C4-2B (cell line): ENCODE measurements at regions not wholly inside any gene's neighbourhood (a gene's known extent, or its start where the extent isn't known, plus 50 kb on each side); places are given as distances from the start of the nearest gene placed in this dataset.

ENCODE experiments used
- H3K27ac ChIP-seq: fragments of 450-650 bp; 2 replicates; pipeline ENCODE4 v1.5.1; 2017
- CTCF ChIP-seq: fragments of 450-650 bp; conservative IDR thresholded peaks from 2 replicates; pipeline ENCODE4 v1.5.1; 2017; ENCODE audit warnings: mild to moderate bottlenecking
- ZFX ChIP-seq: fragments of 450-650 bp; IDR thresholded peaks from 2 replicates; pipeline ENCODE4 v1.6.1; 2017

GRCh38 chr6:139877828-139878405 lies 503.5 kb upstream of the CITED2 start:
- H3K27ac ChIP-seq, result no peak overlapping the region
- TF ChIP-seq CTCF (no peak), ZFX (no peak)

- TF ChIP-seq CTCF (no peak), ZFX (no peak)
- H3K27ac ChIP-seq, result no peak overlapping the region
These were observed 498.2 kb upstream of the CITED2 start for GRCh38 chr6:139872665-139873064.

- no peak overlapping the region for H3K27ac ChIP-seq
- TF ChIP-seq ZFX (no peak), CTCF (no peak)
These were observed 497.5 kb upstream of the CITED2 start for GRCh38 chr6:139871803-139872510.

- H3K27ac ChIP-seq, result no peak overlapping the region
These were observed 496.8 kb upstream of the CITED2 start for GRCh38 chr6:139871165-139871710.

GRCh38 chr6:139868576-139868975 lies 494.1 kb upstream of the CITED2 start:
- TF ChIP-seq CTCF (no peak), ZFX (no peak)
- no peak overlapping the region for H3K27ac ChIP-seq

More at GRCh38 chr6:139871165-139871710, 496.8 kb upstream of the CITED2 start:
- TF ChIP-seq CTCF (no peak), ZFX (no peak)

GRCh38 chr6:139863964-139864363 lies 489.5 kb upstream of the CITED2 start:
- TF ChIP-seq CTCF (no peak), ZFX (no peak)

GRCh38 chr6:139863346-139863745 lies 488.9 kb upstream of the CITED2 start:
- TF ChIP-seq CTCF (no peak), ZFX (no peak)
- H3K27ac ChIP-seq, result no peak overlapping the region

More at GRCh38 chr6:139863964-139864363, 489.5 kb upstream of the CITED2 start:
- no peak overlapping the region for H3K27ac ChIP-seq
